Small intestine (tissue), 7 donors: ENCODE measurements at regions not wholly inside any gene's neighbourhood (a gene's known extent, or its start where the extent isn't known, plus 50 kb on each side); places are given as distances from the start of the nearest gene placed in this dataset.
"Not testable (repeated sequence)": the region's sequence is repeated elsewhere in the genome, so short reads cannot be mapped to it uniquely, and the experiment has no call there.

Experiments
- DNase-seq, 2 donors: peaks; one replicate each; pipeline versions ENCODE4 v3.0.0 to v3.0.0-alpha.2; 2013
- FAIRE-seq: peaks from 2 replicates; lab custom pipeline; 2012; peaks lifted over from hg19 to GRCh38; lab: Jason Lieb, UNC
- H3K27ac ChIP-seq, 3 donors: one replicate each; pipeline ENCODE4 v1.5.1; 2013; ENCODE audit warnings: low read length in 2 of 3, mild to moderate bottlenecking in 2 of 3, control low read depth in 1 of 3, inconsistent platforms in 1 of 3, low read depth in 1 of 3, moderate library complexity in 1 of 3
- H3K27me3 ChIP-seq, 3 donors: one replicate each; pipeline ENCODE4 v1.6.1; 2013; ENCODE audit warnings: low read length in 3 of 3, inconsistent platforms in 1 of 3; ENCODE audit not compliant: control insufficient read depth in 3 of 3, insufficient read depth in 3 of 3
- H3K36me3 ChIP-seq, 3 donors: one replicate each; pipeline ENCODE4 v1.6.1; 2013; ENCODE audit warnings: low read length in 3 of 3, inconsistent platforms in 1 of 3, low read depth in 1 of 3, mild to moderate bottlenecking in 1 of 3, moderate library complexity in 1 of 3; ENCODE audit not compliant: control insufficient read depth in 3 of 3, insufficient read depth in 2 of 3
- H3K4me1 ChIP-seq, 3 donors: one replicate each; pipeline ENCODE4 v1.6.1; 2013; ENCODE audit warnings: low read length in 2 of 3, inconsistent platforms in 1 of 3, low read depth in 1 of 3, mild to moderate bottlenecking in 1 of 3, moderate library complexity in 1 of 3; ENCODE audit not compliant: control insufficient read depth in 3 of 3, insufficient read depth in 2 of 3
- H3K4me3 ChIP-seq, 3 donors: one replicate each; pipeline ENCODE4 v1.5.1; 2013; ENCODE audit warnings: low read length in 3 of 3, control low read depth in 1 of 3, inconsistent platforms in 1 of 3, low read depth in 1 of 3, mild to moderate bottlenecking in 1 of 3, moderate library complexity in 1 of 3
- H3K9me3 ChIP-seq, 2 donors: one replicate each; pipeline ENCODE4 v1.6.1; 2013; ENCODE audit warnings: low read depth in 1 of 2, low read length in 1 of 2; ENCODE audit not compliant: control insufficient read depth in 2 of 2, insufficient read depth in 1 of 2
- WGBS, 3 donors: extraction: QIAGEN DNeasy Blood & Tissue Kit; methylation state at CpG; one replicate each; pipeline ENCODE4 v1.1.7; 2013; 5-methylcytosine and 5-hydroxymethylcytosine counted together
- donor health status: healthy with polysubstance abuse.
- donor health status: control.
- donor health status: control.
- donor health status: Bipolar disorder and iron deficiency.
- donor health status: healthy.

- DNase-seq, H3K36me3 ChIP-seq, H3K9me3 ChIP-seq, H3K27ac ChIP-seq, H3K4me3 ChIP-seq, H3K27me3 ChIP-seq, FAIRE-seq, H3K4me1 ChIP-seq: not testable (repeated sequence)
- WGBS, 3 donors, result 93 to 100% (median 100%) methylated on average over 1 of the region's 1 CpG
These were observed 70.8 kb downstream of the TBC1D26 start for GRCh38 chr17:15802917-15803316.

- H3K4me3 ChIP-seq, H3K27ac ChIP-seq, H3K27me3 ChIP-seq, DNase-seq, H3K4me1 ChIP-seq, H3K36me3 ChIP-seq, FAIRE-seq, H3K9me3 ChIP-seq: not testable (repeated sequence)
- 81 to 97% (median 89%) methylated on average over 2 to 3 of the region's 4 CpGs for WGBS, 3 donors
These were observed 74.7 kb downstream of the TBC1D26 start for GRCh38 chr17:15806825-15807224.

GRCh38 chr17:15813388-15813787, 81.3 kb downstream of the TBC1D26 start:
- 74 to 88% (median 77%) methylated on average over 3 to 6 of the region's 7 CpGs for WGBS, 3 donors

GRCh38 chr17:15814003-15814402, 81.9 kb downstream of the TBC1D26 start:
- not testable (repeated sequence) for H3K36me3 ChIP-seq, DNase-seq, FAIRE-seq, H3K27me3 ChIP-seq, H3K4me1 ChIP-seq, H3K4me3 ChIP-seq, H3K27ac ChIP-seq, H3K9me3 ChIP-seq
- 65 to 71% (median 68%) methylated on average over 3 of the region's 3 CpGs for WGBS, 3 donors

More at GRCh38 chr17:15813388-15813787, 81.3 kb downstream of the TBC1D26 start:
- not testable (repeated sequence) for DNase-seq, FAIRE-seq, H3K36me3 ChIP-seq, H3K27me3 ChIP-seq, H3K4me3 ChIP-seq, H3K9me3 ChIP-seq, H3K27ac ChIP-seq, H3K4me1 ChIP-seq

- not testable (repeated sequence) for H3K9me3 ChIP-seq, H3K27ac ChIP-seq, H3K4me3 ChIP-seq, H3K4me1 ChIP-seq, H3K36me3 ChIP-seq, H3K27me3 ChIP-seq, DNase-seq, FAIRE-seq
- WGBS, 3 donors, result 96 to 100% (median 97%) methylated on average over 17 to 19 of the region's 20 CpGs
These were observed 85.8 kb downstream of the TBC1D26 start for GRCh38 chr17:15817861-15818260.

GRCh38 chr17:15822280-15822679, 90.2 kb downstream of the TBC1D26 start:
- 62 to 74% (median 69%) methylated on average over 4 to 5 of the region's 5 CpGs for WGBS, 3 donors

GRCh38 chr17:15828727-15829314, 96.7 kb downstream of the TBC1D26 start:
- not testable (repeated sequence) for H3K4me3 ChIP-seq, H3K27me3 ChIP-seq, H3K9me3 ChIP-seq, H3K4me1 ChIP-seq, FAIRE-seq, H3K27ac ChIP-seq, H3K36me3 ChIP-seq
- peak; percentile 70 to 84 for DNase-seq
- WGBS, 3 donors, result 3 to 12% (median 11%) methylated on average over 10 of the region's 10 CpGs

More at GRCh38 chr17:15822280-15822679, 90.2 kb downstream of the TBC1D26 start:
- not testable (repeated sequence) for DNase-seq, H3K4me1 ChIP-seq, H3K4me3 ChIP-seq, H3K27ac ChIP-seq, H3K9me3 ChIP-seq, FAIRE-seq, H3K27me3 ChIP-seq, H3K36me3 ChIP-seq

- H3K4me3 ChIP-seq, H3K9me3 ChIP-seq, DNase-seq, H3K27ac ChIP-seq, H3K27me3 ChIP-seq, H3K4me1 ChIP-seq, FAIRE-seq, H3K36me3 ChIP-seq: not testable (repeated sequence)
- 68 to 77% (median 75%) methylated on average over 4 of the region's 4 CpGs for WGBS, 3 donors
These were observed 98.1 kb downstream of the TBC1D26 start for GRCh38 chr17:15830221-15830620.

GRCh38 chr17:15831182-15831581, 99.1 kb downstream of the TBC1D26 start:
- H3K36me3 ChIP-seq, H3K4me3 ChIP-seq, H3K4me1 ChIP-seq, H3K9me3 ChIP-seq, DNase-seq, H3K27me3 ChIP-seq, FAIRE-seq, H3K27ac ChIP-seq: not testable (repeated sequence)
- 59 to 69% (median 60%) methylated on average over 6 of the region's 6 CpGs for WGBS, 3 donors
